ENCODE measurements at regions not wholly inside any gene's neighbourhood (a gene's known extent, or its start where the extent isn't known, plus 50 kb on each side); places are given as distances from the start of the nearest gene placed in this dataset.

DNA sequence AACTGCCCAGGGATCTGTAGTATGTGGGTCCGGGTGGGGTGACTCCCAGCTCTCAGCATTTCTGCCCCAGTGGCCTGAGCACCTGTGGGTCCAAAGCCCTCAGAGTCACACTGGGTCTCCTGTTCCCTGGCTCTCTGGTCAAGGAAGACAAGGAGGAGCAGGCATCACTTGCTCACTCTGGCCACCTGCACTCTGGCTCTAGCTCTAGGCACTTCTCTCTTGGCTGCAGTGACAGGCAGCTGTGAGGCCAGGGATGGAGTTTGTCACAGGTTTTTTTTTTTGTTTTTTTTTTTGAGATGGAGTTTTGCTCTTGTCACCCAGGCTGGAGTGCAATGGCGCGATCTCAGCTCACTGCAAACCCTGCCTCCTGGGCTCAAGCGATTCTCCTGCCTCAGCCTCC, 84.6 kb downstream of the HS1BP3 start:
- no peak overlapping the region for H3K27ac ChIP-seq (ENCODE audit: low read depth, low read length)
- peaks cover 3% of the 10 kb centered on the region for H3K27me3 ChIP-seq (ENCODE audit: insufficient read depth, low read length)
- no peaks in the 10 kb centered on the region for H3K9me3 ChIP-seq (ENCODE audit: control insufficient read depth in 1 of 2, low read length in 2 of 2)
- no peaks in the 10 kb centered on the region for H3K4me1 ChIP-seq (ENCODE audit: insufficient read depth, low read length)
- ChIA-PET POLR2A (ENCODE audit: partially characterized antibody) (no interaction called here), CTCF (ENCODE audit: partially characterized antibody) (no interaction called here)
- Mint-ChIP-seq H3K36me3 (no peaks in the 10 kb centered on the region), H3K4me3 (no peak overlapping the region), H3K27me3 (peaks cover 0 to 4% of the 10 kb centered on the region in 2 donors), H3K27ac (no peak overlapping the region), H3K4me1 (no peaks in the 10 kb centered on the region), H3K9me3 (no peaks in the 10 kb centered on the region)
- H3K36me3 ChIP-seq (ENCODE audit: insufficient read depth, low read length) = no peaks in the 10 kb centered on the region
- no peak for DNase-seq
- H3K4me3 ChIP-seq (ENCODE audit: low read length in 2 of 2) = no peak overlapping the region
- intact Hi-C loops (cut with micrococcal nuclease) = no loop called here

DNA sequence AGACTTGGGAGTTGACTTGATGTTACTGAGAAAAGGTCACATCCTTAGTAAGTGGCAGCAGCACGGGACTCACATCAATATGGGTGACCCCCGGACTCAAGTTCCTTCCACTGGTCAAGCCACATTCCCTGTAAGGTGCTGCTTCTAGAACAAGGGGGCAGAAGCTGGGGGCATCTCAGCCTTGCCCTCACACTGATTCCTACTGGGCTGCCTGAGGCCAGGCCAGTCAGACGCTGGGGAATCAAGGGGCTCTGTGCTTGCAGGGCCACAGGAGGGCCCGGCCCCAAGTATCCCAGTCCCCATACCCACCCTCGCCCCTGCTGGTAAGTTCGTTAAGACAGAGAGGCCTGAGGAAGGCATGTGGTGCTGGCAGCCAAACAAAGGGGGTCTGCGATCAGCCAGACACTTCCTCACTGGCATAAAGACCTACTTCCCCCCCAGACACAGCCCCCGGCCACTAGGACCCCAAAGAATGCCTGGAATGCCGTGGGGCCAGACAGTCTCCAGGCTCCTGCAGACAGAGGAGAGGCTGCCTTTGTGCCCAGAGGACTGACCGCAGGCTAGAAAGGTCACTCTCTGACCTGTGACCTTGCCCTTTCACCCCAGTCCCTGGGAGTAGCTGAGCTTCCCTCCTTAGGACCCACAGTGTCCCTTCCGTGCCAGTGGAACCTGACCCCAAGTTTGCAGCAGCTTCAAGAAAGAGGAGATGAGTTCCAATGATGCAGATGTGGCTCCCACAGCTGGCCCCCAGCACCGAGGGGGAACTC, 83.6 kb downstream of the HS1BP3 start:
- Histone ChIP-seq H3K9me3 (ENCODE audit: control insufficient read depth in 1 of 2, low read length in 2 of 2) (no peaks in the 10 kb centered on the region), H3K4me1 (ENCODE audit: insufficient read depth, low read length) (no peaks in the 10 kb centered on the region), H3K27me3 (ENCODE audit: insufficient read depth, low read length) (peaks cover 3% of the 10 kb centered on the region), H3K27ac (ENCODE audit: low read depth, low read length) (no peak overlapping the region), H3K36me3 (ENCODE audit: insufficient read depth, low read length) (no peaks in the 10 kb centered on the region), H3K4me3 (ENCODE audit: low read length in 2 of 2) (no peak overlapping the region)
- H3K36me3 Mint-ChIP-seq = no peaks in the 10 kb centered on the region
- intact Hi-C loops (cut with micrococcal nuclease) = no loop called here
- H3K4me1 Mint-ChIP-seq = no peaks in the 10 kb centered on the region
- peaks cover 0 to 4% of the 10 kb centered on the region in 2 donors for H3K27me3 Mint-ChIP-seq
- DNase-seq = no peak
- H3K9me3 Mint-ChIP-seq = no peaks in the 10 kb centered on the region
- H3K27ac Mint-ChIP-seq = no peak overlapping the region
- CTCF ChIA-PET (ENCODE audit: partially characterized antibody) = no interaction called here
- no peak overlapping the region for H3K4me3 Mint-ChIP-seq
- POLR2A ChIA-PET (ENCODE audit: partially characterized antibody) = no interaction called here

Data from CD4-positive, alpha-beta memory T cell (primary cell).